T-helper 1 cell treated with Interleukin-12 subunit alpha and Interleukin-12 subunit beta and Interleukin-4 antibody, amounts not matched to agents 30 μg/mL and 1 μg/mL, for 36 hours (primary cell): ENCODE measurements at regions not wholly inside any gene's neighbourhood (a gene's known extent, or its start where the extent isn't known, plus 50 kb on each side); places are given as distances from the start of the nearest gene placed in this dataset.

Source experiments
- H3K27ac Mint-ChIP-seq: one replicate; pipeline ENCODE4 v1.8.0; 2021; ENCODE audit warnings: mild to moderate bottlenecking, mixed read lengths
- H3K27me3 Mint-ChIP-seq: one replicate; pipeline ENCODE4 v1.8.0; 2021; ENCODE audit warnings: low read depth, mixed read lengths
- H3K36me3 Mint-ChIP-seq: one replicate; pipeline ENCODE4 v1.8.0; 2021; ENCODE audit warnings: low read depth, mixed read lengths
- H3K4me1 Mint-ChIP-seq: one replicate; pipeline ENCODE4 v1.8.0; 2021; ENCODE audit warnings: low read depth, mixed read lengths
- H3K4me3 Mint-ChIP-seq: one replicate; pipeline ENCODE4 v1.8.0; 2021; ENCODE audit warnings: mild to moderate bottlenecking, moderate library complexity, mixed read lengths
- H3K9me3 Mint-ChIP-seq: one replicate; pipeline ENCODE4 v1.8.0; 2021; ENCODE audit warnings: mixed read lengths

GRCh38 chr5:31048282-31049270 lies 144.9 kb upstream of the CDH6 start:
- Mint-ChIP-seq H3K4me1 (no peaks in the 10 kb centered on the region), H3K9me3 (peaks cover 5% of the 10 kb centered on the region), H3K36me3 (no peaks in the 10 kb centered on the region), H3K4me3 (no peak overlapping the region), H3K27ac (no peak overlapping the region), H3K27me3 (no peaks in the 10 kb centered on the region)

GRCh38 chr5:31047621-31048020 lies 145.9 kb upstream of the CDH6 start:
- peaks cover 5% of the 10 kb centered on the region for H3K9me3 Mint-ChIP-seq
- H3K27me3 Mint-ChIP-seq, result no peaks in the 10 kb centered on the region
- H3K4me3 Mint-ChIP-seq, result no peak overlapping the region
- no peaks in the 10 kb centered on the region for H3K36me3 Mint-ChIP-seq
- no peaks in the 10 kb centered on the region for H3K4me1 Mint-ChIP-seq
- H3K27ac Mint-ChIP-seq, result no peak overlapping the region

- Mint-ChIP-seq H3K27me3 (no peaks in the 10 kb centered on the region), H3K9me3 (peaks cover 5% of the 10 kb centered on the region), H3K4me1 (no peaks in the 10 kb centered on the region), H3K27ac (no peak overlapping the region), H3K4me3 (no peak overlapping the region), H3K36me3 (no peaks in the 10 kb centered on the region)
These were observed 146.5 kb upstream of the CDH6 start for GRCh38 chr5:31047007-31047406.

GRCh38 chr5:31036411-31036810 lies 157.1 kb upstream of the CDH6 start:
- Mint-ChIP-seq H3K36me3 (no peaks in the 10 kb centered on the region), H3K4me1 (no peaks in the 10 kb centered on the region), H3K9me3 (peaks cover 30% of the 10 kb centered on the region)

GRCh38 chr5:31033295-31033694 lies 160.2 kb upstream of the CDH6 start:
- Mint-ChIP-seq H3K9me3 (peaks cover 24% of the 10 kb centered on the region), H3K4me3 (no peak overlapping the region), H3K27me3 (no peaks in the 10 kb centered on the region), H3K4me1 (no peaks in the 10 kb centered on the region), H3K36me3 (no peaks in the 10 kb centered on the region), H3K27ac (no peak overlapping the region)

More at GRCh38 chr5:31036411-31036810, 157.1 kb upstream of the CDH6 start:
- Mint-ChIP-seq H3K4me3 (no peak overlapping the region), H3K27me3 (no peaks in the 10 kb centered on the region), H3K27ac (no peak overlapping the region)

- no peak overlapping the region for H3K4me3 Mint-ChIP-seq
- H3K9me3 Mint-ChIP-seq, result peaks cover 8% of the 10 kb centered on the region
- H3K4me1 Mint-ChIP-seq, result no peaks in the 10 kb centered on the region
- H3K27me3 Mint-ChIP-seq, result no peaks in the 10 kb centered on the region
- no peak overlapping the region for H3K27ac Mint-ChIP-seq
- no peaks in the 10 kb centered on the region for H3K36me3 Mint-ChIP-seq
These were observed 163.6 kb upstream of the CDH6 start for GRCh38 chr5:31029925-31030324.

- no peak overlapping the region for H3K4me3 Mint-ChIP-seq
- no peak overlapping the region for H3K27ac Mint-ChIP-seq
- H3K9me3 Mint-ChIP-seq, result peaks cover 8% of the 10 kb centered on the region
- H3K4me1 Mint-ChIP-seq, result no peaks in the 10 kb centered on the region
- H3K36me3 Mint-ChIP-seq, result no peaks in the 10 kb centered on the region
- no peaks in the 10 kb centered on the region for H3K27me3 Mint-ChIP-seq
These were observed 165.8 kb upstream of the CDH6 start for GRCh38 chr5:31027721-31028120.

- no peak overlapping the region for H3K4me3 Mint-ChIP-seq
- no peaks in the 10 kb centered on the region for H3K4me1 Mint-ChIP-seq
- no peak overlapping the region for H3K27ac Mint-ChIP-seq
- H3K36me3 Mint-ChIP-seq, result no peaks in the 10 kb centered on the region
- no peaks in the 10 kb centered on the region for H3K9me3 Mint-ChIP-seq
- H3K27me3 Mint-ChIP-seq, result no peaks in the 10 kb centered on the region
These were observed 170.4 kb upstream of the CDH6 start for GRCh38 chr5:31023105-31023504.

- Mint-ChIP-seq H3K27me3 (no peaks in the 10 kb centered on the region), H3K4me1 (no peaks in the 10 kb centered on the region), H3K9me3 (peaks cover 6% of the 10 kb centered on the region), H3K4me3 (no peak overlapping the region), H3K27ac (no peak overlapping the region), H3K36me3 (no peaks in the 10 kb centered on the region)
These were observed 172.3 kb upstream of the CDH6 start for GRCh38 chr5:31021181-31021624.

GRCh38 chr5:31008231-31008630 lies 185.3 kb upstream of the CDH6 start:
- no peaks in the 10 kb centered on the region for H3K4me1 Mint-ChIP-seq
- no peak overlapping the region for H3K4me3 Mint-ChIP-seq
- H3K27me3 Mint-ChIP-seq, result no peaks in the 10 kb centered on the region
- no peak overlapping the region for H3K27ac Mint-ChIP-seq
- no peaks in the 10 kb centered on the region for H3K36me3 Mint-ChIP-seq
- H3K9me3 Mint-ChIP-seq, result peaks cover 29% of the 10 kb centered on the region

GRCh38 chr5:31007672-31008071 lies 185.8 kb upstream of the CDH6 start:
- Mint-ChIP-seq H3K4me3 (no peak overlapping the region), H3K27ac (no peak overlapping the region), H3K27me3 (no peaks in the 10 kb centered on the region), H3K36me3 (no peaks in the 10 kb centered on the region), H3K4me1 (no peaks in the 10 kb centered on the region), H3K9me3 (peaks cover 30% of the 10 kb centered on the region)

- Mint-ChIP-seq H3K4me3 (no peak overlapping the region), H3K4me1 (no peaks in the 10 kb centered on the region), H3K36me3 (no peaks in the 10 kb centered on the region), H3K27ac (no peak overlapping the region), H3K9me3 (peaks cover 25% of the 10 kb centered on the region), H3K27me3 (no peaks in the 10 kb centered on the region)
These were observed 193.2 kb upstream of the CDH6 start for GRCh38 chr5:31000287-31000686.

GRCh38 chr5:30997681-30998080 lies 195.8 kb upstream of the CDH6 start:
- no peaks in the 10 kb centered on the region for H3K27me3 Mint-ChIP-seq
- no peak overlapping the region for H3K4me3 Mint-ChIP-seq
- H3K4me1 Mint-ChIP-seq, result no peaks in the 10 kb centered on the region
- H3K27ac Mint-ChIP-seq, result no peak overlapping the region
- H3K9me3 Mint-ChIP-seq, result peaks cover 18% of the 10 kb centered on the region
- no peaks in the 10 kb centered on the region for H3K36me3 Mint-ChIP-seq

GRCh38 chr5:30994902-30995301 lies 198.6 kb upstream of the CDH6 start:
- H3K4me3 Mint-ChIP-seq, result no peak overlapping the region
- no peaks in the 10 kb centered on the region for H3K4me1 Mint-ChIP-seq
- H3K27me3 Mint-ChIP-seq, result no peaks in the 10 kb centered on the region
- H3K9me3 Mint-ChIP-seq, result peaks cover 17% of the 10 kb centered on the region
- no peak overlapping the region for H3K27ac Mint-ChIP-seq
- H3K36me3 Mint-ChIP-seq, result no peaks in the 10 kb centered on the region

GRCh38 chr5:30994176-30994575 lies 199.3 kb upstream of the CDH6 start:
- peaks cover 14% of the 10 kb centered on the region for H3K9me3 Mint-ChIP-seq
- H3K36me3 Mint-ChIP-seq, result no peaks in the 10 kb centered on the region
- H3K27ac Mint-ChIP-seq, result no peak overlapping the region
- no peaks in the 10 kb centered on the region for H3K4me1 Mint-ChIP-seq
- no peaks in the 10 kb centered on the region for H3K27me3 Mint-ChIP-seq
- H3K4me3 Mint-ChIP-seq, result no peak overlapping the region
